ENCODE measurements at regions not wholly inside any gene's neighbourhood (a gene's known extent, or its start where the extent isn't known, plus 50 kb on each side); places are given as distances from the start of the nearest gene placed in this dataset.

DNA sequence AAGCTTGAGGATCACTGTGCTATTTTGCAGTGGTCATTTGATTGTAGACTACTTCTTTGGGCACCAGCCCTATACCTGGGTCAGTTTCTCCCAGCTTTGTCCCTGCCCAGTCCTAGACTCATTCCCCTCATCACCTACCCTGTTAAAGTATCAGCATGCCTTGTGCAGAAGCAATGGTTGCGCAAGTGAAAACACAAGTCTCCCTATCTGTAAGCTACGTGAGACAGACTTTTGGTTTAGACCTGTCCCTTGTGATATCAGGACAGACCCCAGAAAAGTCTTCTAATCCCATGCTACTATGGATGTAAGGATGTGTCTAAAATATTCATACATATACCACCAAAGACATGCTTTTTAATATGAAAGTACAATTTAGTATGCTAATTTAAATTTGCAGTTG is 88.8 kb upstream of the ATP2B1 start:
- Histone ChIP-seq H3K4me3 (no peak overlapping the region), H3K9ac (no peak overlapping the region), H3K9me3 (replicated peaks in 1 of 11) (0 out of 22 replicates have a peak, but pooled peaks cover 0 to 4% (median 0%) of the 10 kb centered on the region in 11 experiments), H3K27me3 (no peaks in the 10 kb centered on the region), H4K20me1 (no peaks in the 10 kb centered on the region), H3K36me3 (no peaks in the 10 kb centered on the region), H3K4me2 (no peak overlapping the region), H3K4me1 (peaks cover 0 to 21% (median 0%) of the 10 kb centered on the region in 10 experiments; a peak in 4 of 20 replicates), H3K27ac (no peak overlapping the region)
- TF ChIP-seq Cebpa-rat (IDR thresholded peaks at IDR 0.05): no peak

DNA sequence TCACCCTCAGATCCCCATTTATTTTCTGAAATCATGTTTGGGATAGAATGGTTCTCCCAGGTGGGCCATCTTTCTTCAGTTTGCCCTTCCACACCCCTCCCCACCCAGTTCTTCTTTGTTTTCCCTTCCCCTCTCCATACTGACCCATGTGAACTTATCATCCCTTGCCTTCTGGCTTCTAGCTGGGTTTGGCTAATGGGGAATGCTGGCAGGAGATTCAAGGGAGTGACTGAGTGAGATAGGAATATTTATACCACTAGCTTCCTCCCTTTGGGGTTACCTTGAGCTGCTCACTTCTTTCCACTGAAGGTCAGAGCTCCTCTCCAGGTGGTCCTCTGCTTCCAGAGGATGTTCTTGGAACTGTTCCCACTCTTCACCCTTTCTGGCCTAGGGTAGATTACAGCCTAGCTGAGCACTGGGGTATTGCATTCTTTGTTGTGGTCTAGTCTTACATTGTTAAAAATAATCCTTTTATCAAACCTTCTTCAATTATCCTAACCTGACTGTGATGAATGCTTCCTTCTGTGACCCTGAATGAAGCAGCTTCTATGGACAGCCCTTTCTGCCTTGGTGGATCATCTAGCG is 88.3 kb upstream of the ATP2B1 start:
- H3K4me3 ChIP-seq: no peak overlapping the region
- H3K36me3 ChIP-seq: no peaks in the 10 kb centered on the region
- no peaks in the 10 kb centered on the region for H4K20me1 ChIP-seq
- TF ChIP-seq Cebpa-rat (IDR thresholded peaks at IDR 0.05): no peak
- no peak overlapping the region for H3K4me2 ChIP-seq
- H3K27me3 ChIP-seq: no peaks in the 10 kb centered on the region
- H3K27ac ChIP-seq: no peak overlapping the region
- 0 out of 22 replicates have a peak, but pooled peaks cover 0 to 4% (median 0%) of the 10 kb centered on the region in 11 experiments for H3K9me3 ChIP-seq (replicated peaks in 1 of 11)
- no peak overlapping the region for H3K9ac ChIP-seq
- peaks cover 0 to 26% (median 0%) of the 10 kb centered on the region in 10 experiments; a peak in 4 of 20 replicates for H3K4me1 ChIP-seq

DNA sequence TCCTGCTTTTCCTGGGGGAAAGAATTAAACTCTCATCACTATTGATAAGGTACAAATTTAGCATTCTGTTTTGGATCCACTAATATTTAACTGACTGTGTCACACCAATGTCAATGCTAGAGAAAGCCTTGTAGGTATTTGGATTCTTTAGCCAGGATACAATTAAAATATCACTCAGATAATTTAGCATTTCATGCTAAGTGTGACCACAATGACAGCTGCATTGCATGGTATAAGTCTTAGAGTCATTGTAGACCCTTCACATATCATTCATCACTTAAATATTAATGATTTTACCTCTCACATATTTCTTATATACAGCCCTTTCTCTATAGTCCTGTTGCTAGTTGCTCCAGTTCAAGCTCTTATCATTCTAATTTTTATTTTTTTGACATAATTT is 85.3 kb upstream of the ATP2B1 start:
- no peaks in the 10 kb centered on the region for H3K27me3 ChIP-seq
- no peak overlapping the region for H3K4me3 ChIP-seq
- H3K4me2 ChIP-seq: no peak overlapping the region
- H3K9ac ChIP-seq: no peak overlapping the region
- H3K36me3 ChIP-seq: no peaks in the 10 kb centered on the region
- no peak for TF ChIP-seq Cebpa-rat (IDR thresholded peaks at IDR 0.05)
- H3K27ac ChIP-seq: no peak overlapping the region
- H4K20me1 ChIP-seq: no peaks in the 10 kb centered on the region
- peaks cover 0 to 10% (median 3%) of the 10 kb centered on the region in 11 experiments; a peak in 9 of 22 replicates for H3K9me3 ChIP-seq (replicated peaks in 1 of 11)
- peaks cover 0 to 40% (median 1%) of the 10 kb centered on the region in 10 experiments; a peak in 6 of 20 replicates for H3K4me1 ChIP-seq

DNA sequence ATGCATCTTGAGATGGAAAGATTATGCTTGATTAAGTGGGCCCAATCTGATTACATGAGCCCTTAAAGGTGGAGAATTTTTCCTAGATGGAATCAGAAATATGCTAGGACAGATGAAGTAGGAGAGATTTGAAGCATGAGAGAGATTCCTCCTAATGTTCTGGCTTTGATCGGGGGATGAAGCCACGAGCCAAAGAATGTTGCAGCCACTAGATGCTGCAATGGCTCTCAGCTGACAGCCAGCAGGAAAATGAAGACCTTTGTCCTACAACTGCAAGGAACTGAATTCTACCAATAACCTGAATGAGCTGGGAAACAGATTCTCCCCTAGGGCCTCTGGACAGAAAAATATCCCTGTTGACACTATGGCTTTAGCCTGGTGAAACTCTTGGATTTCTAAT is 82.6 kb upstream of the ATP2B1 start:
- Histone ChIP-seq H3K9me3 (replicated peaks in 1 of 11) (peaks cover 11 to 29% (median 23%) of the 10 kb centered on the region in 11 experiments), H3K27me3 (no peaks in the 10 kb centered on the region)

DNA sequence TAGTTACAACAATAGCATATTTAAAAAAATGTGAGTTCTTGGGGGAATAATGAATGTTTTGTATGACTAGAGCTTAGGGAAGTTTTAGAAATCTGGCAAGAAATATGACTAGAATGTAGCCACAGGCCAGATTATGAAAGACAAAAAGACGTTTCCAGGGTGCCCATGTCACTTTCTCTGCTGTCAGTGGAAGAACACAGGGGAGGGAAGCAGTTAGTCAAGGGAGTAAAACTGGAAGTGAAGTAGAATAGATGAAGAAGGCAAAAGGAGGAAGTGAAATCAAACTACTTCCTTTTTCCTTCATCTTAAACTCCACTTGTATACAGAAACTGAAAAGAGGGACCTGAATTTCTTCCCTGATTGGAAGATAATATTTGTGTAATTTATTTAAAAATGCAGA is 81.2 kb upstream of the ATP2B1 start:
- Histone ChIP-seq H4K20me1 (no peaks in the 10 kb centered on the region), H3K27ac (peak overlapping the region in 5 of 11 experiments; percentile 17 to 72 (median 61); a peak in 10 of 22 replicates), H3K27me3 (no peaks in the 10 kb centered on the region), H3K4me2 (peak overlapping the region in 5 of 11 experiments; percentile 33 to 76 (median 58); a peak in 5 of 22 replicates), H3K4me3 (no peak overlapping the region), H3K36me3 (peaks cover 0 to 13% (median 0%) of the 10 kb centered on the region in 11 experiments; a peak in 3 of 22 replicates), H3K9me3 (replicated peaks in 1 of 11) (peaks cover 25 to 43% (median 37%) of the 10 kb centered on the region in 11 experiments), H3K9ac (peak overlapping the region in 1 of 11 experiments; percentile 52; a peak in 2 of 22 replicates), H3K4me1 (peaks cover 0 to 54% (median 1%) of the 10 kb centered on the region in 10 experiments; a peak in 6 of 20 replicates)
- no peak for TF ChIP-seq Cebpa-rat (IDR thresholded peaks at IDR 0.05)

More for the DNA sequence above, 82.6 kb upstream of the ATP2B1 start:
- Histone ChIP-seq H3K4me3 (no peak overlapping the region), H3K9ac (no peak overlapping the region), H3K36me3 (peaks cover 0 to 6% (median 0%) of the 10 kb centered on the region in 11 experiments; a peak in 3 of 22 replicates), H3K4me1 (peaks cover 0 to 54% (median 1%) of the 10 kb centered on the region in 10 experiments; a peak in 6 of 20 replicates), H3K27ac (peak overlapping the region in 2 of 11 experiments; percentile 69 to 72; a peak in 1 of 22 replicates), H3K4me2 (peak overlapping the region in 3 of 11 experiments; percentile 38 to 76 (median 73); a peak in 5 of 22 replicates), H4K20me1 (no peaks in the 10 kb centered on the region)
- TF ChIP-seq Cebpa-rat (IDR thresholded peaks at IDR 0.05): no peak

DNA sequence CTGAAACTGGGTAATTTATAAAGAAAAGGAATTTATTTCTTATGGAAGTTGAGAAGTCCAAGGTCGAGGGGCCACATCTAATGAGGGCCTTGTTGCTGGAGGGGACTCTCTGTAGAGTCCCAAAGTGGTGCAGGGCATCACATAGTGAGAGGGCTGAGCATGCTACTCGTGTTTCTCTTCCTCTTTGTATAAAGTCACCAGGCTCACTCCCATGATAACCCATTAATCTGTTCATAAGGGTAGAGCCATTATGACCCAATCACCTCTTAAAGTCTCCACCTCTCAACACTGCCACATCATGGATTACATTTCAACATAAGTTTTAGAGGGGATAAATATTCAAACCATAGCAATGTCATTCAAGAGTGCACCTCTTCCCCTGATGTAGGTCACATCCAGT is 79.1 kb upstream of the ATP2B1 start:
- H3K4me3 ChIP-seq: no peak overlapping the region
- H3K4me2 ChIP-seq: peak overlapping the region in 2 of 11 experiments; percentile 35 to 68; a peak in 4 of 22 replicates

DNA sequence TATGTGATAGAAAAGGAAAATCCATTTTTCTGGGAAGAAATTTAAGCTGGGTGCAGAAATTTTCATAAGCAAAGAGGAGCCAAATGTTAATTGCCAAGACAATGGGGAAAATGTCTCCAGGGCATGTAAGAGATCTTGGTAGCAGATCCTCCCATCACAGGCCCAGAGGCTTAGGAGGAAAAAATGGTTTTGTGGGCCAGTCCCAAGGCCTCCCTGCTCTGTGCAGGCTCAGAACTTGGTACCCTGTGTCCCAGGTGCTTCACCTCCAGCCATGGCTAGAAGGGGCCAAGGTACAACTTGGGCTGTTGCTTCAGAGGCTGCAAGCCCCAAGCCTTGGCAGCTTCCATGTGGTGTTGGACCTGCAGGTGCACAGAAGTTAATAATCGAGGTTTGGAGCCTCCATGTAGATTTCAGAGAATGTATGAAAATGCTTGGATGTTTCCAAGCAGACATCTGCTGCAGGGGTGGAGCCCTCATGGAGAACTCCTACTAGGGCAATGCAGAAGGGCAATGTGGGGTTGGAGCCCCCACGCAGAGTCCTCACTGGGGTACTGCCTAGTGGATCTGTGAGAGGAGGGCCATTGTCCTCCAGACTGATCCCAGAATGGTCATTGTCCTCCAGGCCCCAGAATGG is 77.7 kb upstream of the ATP2B1 start:
- H3K4me1 ChIP-seq: peaks cover 0 to 50% (median 1%) of the 10 kb centered on the region in 10 experiments; a peak in 7 of 20 replicates
- H3K9ac ChIP-seq: no peak overlapping the region
- H3K36me3 ChIP-seq: peaks cover 0 to 13% (median 0%) of the 10 kb centered on the region in 11 experiments; a peak in 3 of 22 replicates
- no peak overlapping the region; a peak in 1 of 20 replicates for H3K4me3 ChIP-seq
- no peak for TF ChIP-seq Cebpa-rat (IDR thresholded peaks at IDR 0.05)
- H4K20me1 ChIP-seq: no peaks in the 10 kb centered on the region
- no peak overlapping the region for H3K27ac ChIP-seq
- H3K9me3 ChIP-seq (replicated peaks in 1 of 11): peaks cover 33 to 47% (median 42%) of the 10 kb centered on the region in 11 experiments
- no peak overlapping the region for H3K4me2 ChIP-seq
- no peaks in the 10 kb centered on the region for H3K27me3 ChIP-seq

More for the DNA sequence above, 79.1 kb upstream of the ATP2B1 start:
- no peak for TF ChIP-seq Cebpa-rat (IDR thresholded peaks at IDR 0.05)
- H4K20me1 ChIP-seq: no peaks in the 10 kb centered on the region
- H3K9ac ChIP-seq: no peak overlapping the region
- peaks cover 0 to 13% (median 0%) of the 10 kb centered on the region in 11 experiments; a peak in 3 of 22 replicates for H3K36me3 ChIP-seq
- peak overlapping the region in 2 of 11 experiments; percentile 61 to 69; a peak in 2 of 22 replicates for H3K27ac ChIP-seq
- H3K9me3 ChIP-seq (replicated peaks in 1 of 11): peaks cover 33 to 47% (median 42%) of the 10 kb centered on the region in 11 experiments
- H3K27me3 ChIP-seq: no peaks in the 10 kb centered on the region
- H3K4me1 ChIP-seq: peaks cover 0 to 62% (median 1%) of the 10 kb centered on the region in 10 experiments; a peak in 7 of 20 replicates

DNA sequence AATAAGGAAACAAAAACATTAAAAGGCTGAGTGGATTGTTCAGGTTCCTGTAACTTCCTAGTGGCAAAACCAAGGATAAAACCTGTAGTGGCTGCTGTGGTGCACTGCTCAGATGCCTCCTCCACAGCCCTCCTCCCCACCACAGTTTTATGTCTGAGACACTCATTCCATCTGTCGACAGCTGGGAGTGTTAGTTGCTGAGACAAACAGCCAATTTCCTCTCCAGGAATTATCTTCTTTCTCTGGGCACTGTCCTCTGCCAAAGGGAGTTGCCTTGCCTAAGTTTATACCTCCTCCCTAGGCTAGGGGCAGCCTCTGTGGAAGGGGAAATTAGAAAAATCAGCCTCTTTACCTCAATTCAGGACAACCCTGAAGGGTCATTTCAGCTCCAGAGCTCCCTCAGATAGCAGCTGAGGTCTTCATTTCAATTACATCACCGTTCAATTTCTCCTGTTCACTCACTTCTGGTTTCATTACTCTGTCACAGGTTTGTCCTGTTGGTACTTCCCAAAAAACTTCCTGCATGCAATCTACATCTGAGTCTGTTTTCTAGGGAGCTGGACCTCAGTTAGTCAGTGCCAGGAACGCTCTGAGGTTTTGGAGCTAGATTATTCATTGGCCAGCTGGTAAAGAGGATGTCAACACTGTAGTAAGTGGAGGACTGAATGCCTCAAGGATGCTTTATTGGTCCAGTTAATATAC is 74.9 kb upstream of the ATP2B1 start:
- peaks cover 0 to 31% (median 0%) of the 10 kb centered on the region in 10 experiments; a peak in 7 of 20 replicates for H3K4me1 ChIP-seq
- no peaks in the 10 kb centered on the region for H3K27me3 ChIP-seq
- H3K9me3 ChIP-seq (replicated peaks in 1 of 11): peaks cover 34 to 42% (median 36%) of the 10 kb centered on the region in 11 experiments
- peak overlapping the region in 3 of 11 experiments; percentile 21 to 55 (median 28); a peak in 4 of 22 replicates for H3K27ac ChIP-seq
- H3K9ac ChIP-seq: peak overlapping the region in 1 of 11 experiments; percentile 11; a peak in 1 of 22 replicates
- no peak overlapping the region for H3K4me3 ChIP-seq
- no peak for TF ChIP-seq Cebpa-rat (IDR thresholded peaks at IDR 0.05)
- H3K36me3 ChIP-seq: peaks cover 0 to 13% (median 0%) of the 10 kb centered on the region in 11 experiments; a peak in 3 of 22 replicates
- H4K20me1 ChIP-seq: no peaks in the 10 kb centered on the region
- H3K4me2 ChIP-seq: peak overlapping the region in 3 of 11 experiments; percentile 15 to 59 (median 44); a peak in 5 of 22 replicates

All from BLaER1 treated with 17β-estradiol and CSF1 and Interleukin-3, amounts not matched to agents 10 nM and 100 nM (cell line).